ENCODE measurements at regions not wholly inside any gene's neighbourhood (a gene's known extent, or its start where the extent isn't known, plus 50 kb on each side); places are given as distances from the start of the nearest gene placed in this dataset.

GRCh38 chr14:101496776-101497683 lies 64.3 kb upstream of the DIO3 start:
- in situ Hi-C loops (cut with HindIII; ENCODE audit: low pct_unique_long_range_greater_than_20kb, low sequenced_read_pairs) (no loop called here), intact Hi-C loops (cut with micrococcal nuclease; ENCODE audit: unreplicated experiment) (no loop called here)
- no peak overlapping the region for H3K27ac ChIP-seq (ENCODE audit: low read length)
- H3K4me1 ChIP-seq (ENCODE audit: control insufficient read depth, insufficient read depth, low read length): no peaks in the 10 kb centered on the region
- CTCF ChIA-PET: interaction anchor here (0.5 kb wide), 1 partner anchor 213 kb away, joined by 3 read pairs; no protein-coding TSS in a partner anchor
- H3K9me3 ChIP-seq (ENCODE audit: control insufficient read depth, insufficient read depth, low read depth, low read length): no peaks in the 10 kb centered on the region
- POLR2A ChIA-PET: no interaction called here
- BruUV-seq (replicated peaks): no TSS peak
- no peaks in the 10 kb centered on the region for H3K36me3 ChIP-seq (ENCODE audit: control insufficient read depth, insufficient read depth, low read length)
- ATAC-seq (no peak), DNase-seq (ENCODE audit: low read depth, low spot score) (no peak)
- no peak overlapping the region for H3K4me3 ChIP-seq (ENCODE audit: low read depth in 2 of 2, low read length in 2 of 2)
- H3K27me3 ChIP-seq (ENCODE audit: control insufficient read depth, insufficient read depth, low read length): no peaks in the 10 kb centered on the region
- no peak for TF ChIP-seq SIN3A (IDR thresholded peaks at IDR 0.05; ENCODE audit: borderline replicate concordance, insufficient read depth, low read depth, low read length)
- TF ChIP-seq REST (IDR thresholded peaks at IDR 0.05; ENCODE audit: insufficient read depth in 1 of 2, low read depth in 2 of 2, low read length in 1 of 2): no peak
- TF ChIP-seq TCF7L2 (IDR thresholded peaks at IDR 0.05; ENCODE audit: low read depth, low read length): no peak
- TF ChIP-seq, protein P1, sequence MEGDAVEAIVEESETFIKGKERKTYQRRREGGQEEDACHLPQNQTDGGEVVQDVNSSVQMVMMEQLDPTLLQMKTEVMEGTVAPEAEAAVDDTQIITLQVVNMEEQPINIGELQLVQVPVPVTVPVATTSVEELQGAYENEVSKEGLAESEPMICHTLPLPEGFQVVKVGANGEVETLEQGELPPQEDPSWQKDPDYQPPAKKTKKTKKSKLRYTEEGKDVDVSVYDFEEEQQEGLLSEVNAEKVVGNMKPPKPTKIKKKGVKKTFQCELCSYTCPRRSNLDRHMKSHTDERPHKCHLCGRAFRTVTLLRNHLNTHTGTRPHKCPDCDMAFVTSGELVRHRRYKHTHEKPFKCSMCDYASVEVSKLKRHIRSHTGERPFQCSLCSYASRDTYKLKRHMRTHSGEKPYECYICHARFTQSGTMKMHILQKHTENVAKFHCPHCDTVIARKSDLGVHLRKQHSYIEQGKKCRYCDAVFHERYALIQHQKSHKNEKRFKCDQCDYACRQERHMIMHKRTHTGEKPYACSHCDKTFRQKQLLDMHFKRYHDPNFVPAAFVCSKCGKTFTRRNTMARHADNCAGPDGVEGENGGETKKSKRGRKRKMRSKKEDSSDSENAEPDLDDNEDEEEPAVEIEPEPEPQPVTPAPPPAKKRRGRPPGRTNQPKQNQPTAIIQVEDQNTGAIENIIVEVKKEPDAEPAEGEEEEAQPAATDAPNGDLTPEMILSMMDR (IDR thresholded peaks at IDR 0.05): no peak
- TF ChIP-seq POLR2AphosphoS5 (IDR thresholded peaks at IDR 0.05; ENCODE audit: low read depth, low read length): no peak

GRCh38 chr14:101497684-101498525 lies 63.4 kb upstream of the DIO3 start:
- POLR2A ChIA-PET: no interaction called here
- BruUV-seq (replicated peaks): no TSS peak

More at GRCh38 chr14:101497684-101498525, 63.4 kb upstream of the DIO3 start:
- intact Hi-C loops (cut with micrococcal nuclease; ENCODE audit: unreplicated experiment): no loop called here
- in situ Hi-C loops (cut with HindIII; ENCODE audit: low pct_unique_long_range_greater_than_20kb, low sequenced_read_pairs): no loop called here
- Histone ChIP-seq H3K27me3 (ENCODE audit: control insufficient read depth, insufficient read depth, low read length) (no peaks in the 10 kb centered on the region), H3K4me1 (ENCODE audit: control insufficient read depth, insufficient read depth, low read length) (no peaks in the 10 kb centered on the region), H3K36me3 (ENCODE audit: control insufficient read depth, insufficient read depth, low read length) (no peaks in the 10 kb centered on the region), H3K27ac (ENCODE audit: low read length) (no peak overlapping the region), H3K9me3 (ENCODE audit: control insufficient read depth, insufficient read depth, low read depth, low read length) (no peaks in the 10 kb centered on the region), H3K4me3 (ENCODE audit: low read depth in 2 of 2, low read length in 2 of 2) (no peak overlapping the region)
- DNase-seq (ENCODE audit: low read depth, low spot score) (no peak), ATAC-seq (no peak)
- CTCF ChIA-PET: no interaction called here
- TF ChIP-seq TCF7L2 (IDR thresholded peaks at IDR 0.05; ENCODE audit: low read depth, low read length) (no peak), POLR2AphosphoS5 (IDR thresholded peaks at IDR 0.05; ENCODE audit: low read depth, low read length) (no peak), SIN3A (IDR thresholded peaks at IDR 0.05; ENCODE audit: borderline replicate concordance, insufficient read depth, low read depth, low read length) (no peak), REST (IDR thresholded peaks at IDR 0.05; ENCODE audit: insufficient read depth in 1 of 2, low read depth in 2 of 2, low read length in 1 of 2) (no peak)
- TF ChIP-seq, protein P1 (IDR thresholded peaks at IDR 0.05): no peak

Measured in Panc1 (cell line).